ENCODE measurements at regions not wholly inside any gene's neighbourhood (a gene's known extent, or its start where the extent isn't known, plus 50 kb on each side); places are given as distances from the start of the nearest gene placed in this dataset.

GRCh38 chr7:47196737-47197136, 385.2 kb downstream of the TNS3 start:
- no peak for TF ChIP-seq POLR2A (IDR thresholded peaks at IDR 0.05; ENCODE audit: low read depth, low read length)
- no peak for TF ChIP-seq SPI1 (IDR thresholded peaks at IDR 0.05; ENCODE audit: low read depth, low read length)
- TF ChIP-seq POLR2AphosphoS5 (IDR thresholded peaks at IDR 0.05; ENCODE audit: low read depth, low read length): no peak
